DND-41 (cell line): ENCODE measurements at regions not wholly inside any gene's neighbourhood (a gene's known extent, or its start where the extent isn't known, plus 50 kb on each side); places are given as distances from the start of the nearest gene placed in this dataset.
"Not testable (repeated sequence)": the region's sequence is repeated elsewhere in the genome, so short reads cannot be mapped to it uniquely, and the experiment has no call there.

ENCODE experiments used
- CTCF ChIP-seq: IDR thresholded peaks from 2 replicates; pipeline ENCODE4 v1.5.1; 2012; ENCODE audit warnings: borderline replicate concordance, low read length, moderate library complexity, mild to moderate bottlenecking; ENCODE audit not compliant: poor library complexity, severe bottlenecking; ENCODE audit errors: extremely low read depth
- EZH2 ChIP-seq: IDR thresholded peaks from 3 replicates; pipeline ENCODE4 v1.6.1; 2012; ENCODE audit warnings: borderline replicate concordance, low read depth, mild to moderate bottlenecking, moderate library complexity, low read length, inconsistent platforms; ENCODE audit not compliant: severe bottlenecking

GRCh38 chr1:120600442-120601041 lies 123.2 kb upstream of the NBPF26 start:
- not testable (repeated sequence) for TF ChIP-seq CTCF, EZH2
